Esophagus squamous epithelium (tissue), 5 donors: ENCODE measurements at regions not wholly inside any gene's neighbourhood (a gene's known extent, or its start where the extent isn't known, plus 50 kb on each side); places are given as distances from the start of the nearest gene placed in this dataset.

Experiments
- DNase-seq: peaks from one replicate; lab custom pipeline; 2025; lab: John Stamatoyannopoulos, UW
- H3K27ac ChIP-seq, 4 donors: fragments of 200-600 bp; sonication (generic); one replicate each; pipeline ENCODE4 v1.5.1; 2016 to 2019; ENCODE audit warnings: mild to moderate bottlenecking in 1 of 4
- H3K27me3 ChIP-seq, 4 donors: fragments of 200-600 bp; sonication (generic); 1 replicate in 3 of 4; 2 replicates in 1 of 4; pipeline versions ENCODE4 v1.5.1 to v1.6.0; 2017 to 2021; ENCODE audit warnings: antibody characterized with exemption in 1 of 4
- H3K36me3 ChIP-seq, 3 donors: fragments of 200-600 bp; sonication (generic); one replicate each; pipeline ENCODE4 v1.5.1; 2016 to 2019
- H3K4me1 ChIP-seq, 3 donors: fragments of 200-600 bp; sonication (generic); one replicate each; pipeline ENCODE4 v1.5.1; 2017 to 2019
- H3K4me3 ChIP-seq, 4 donors: fragments of 200-600 bp; sonication (generic); 1 replicate in 3 of 4; 2 replicates in 1 of 4; pipeline ENCODE4 v1.5.1; 2016 to 2019; ENCODE audit warnings: mild to moderate bottlenecking in 2 of 4, moderate library complexity in 1 of 4
- H3K9me3 ChIP-seq, 3 donors: fragments of 200-600 bp; sonication (generic); one replicate each; pipeline ENCODE4 v1.5.1; 2016 to 2019
- POLR2A ChIP-seq, 4 donors: fragments of 450-650 bp; IDR thresholded peaks; one replicate each; pipeline ENCODE4 v1.6.1; 2017; ENCODE audit warnings: antibody characterized with exemption in 4 of 4, mild to moderate bottlenecking in 4 of 4, moderate library complexity in 3 of 4
- WGBS, 2 donors: methylation state at CpG; one replicate each; pipeline ENCODE4 v1.1.5; 2018; 5-methylcytosine and 5-hydroxymethylcytosine counted together
- intact Hi-C: fragments of 100-400 bp; cut with DNase I; formaldehyde crosslinking; loops from one replicate; pipeline ENCODE4 v1.15.0; 2022
- TF ChIP-seq, protein P1 (sequence below), 6 experiments: fragments of 450-650 bp in 4 of 6; fragments of 200-600 bp in 2 of 6; sonication (generic) in 2 of 6; IDR thresholded peaks; one replicate each; pipeline ENCODE4 v1.5.1; 2016 to 2019; ENCODE audit warnings: antibody characterized with exemption in 6 of 6, mild to moderate bottlenecking in 4 of 6, moderate library complexity in 4 of 6
- donor health status: DM: yes; HTN: yes; CAD: no.

DNA sequence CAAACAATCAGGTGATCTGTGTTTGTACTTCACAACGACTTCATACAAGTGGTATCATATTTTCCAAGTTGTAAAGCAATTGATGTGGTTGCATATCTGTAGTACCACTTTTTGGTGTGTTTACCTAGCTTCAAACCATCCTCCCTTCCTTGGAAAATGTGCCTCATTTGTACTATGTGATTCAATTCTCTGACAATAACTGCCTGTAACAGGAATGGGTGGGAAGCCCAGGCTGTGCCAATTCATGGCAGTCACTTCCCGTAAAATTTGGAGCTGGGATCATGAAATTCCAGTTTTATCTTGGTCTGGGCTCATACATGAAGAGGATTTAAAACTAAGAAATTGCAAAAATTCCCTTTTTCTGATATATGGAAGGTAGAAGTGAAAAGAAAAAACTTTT lies 250.1 kb downstream of the DIO2 start:
- no peak for TF ChIP-seq POLR2A (IDR thresholded peaks at IDR 0.05)
- TF ChIP-seq, protein P1, sequence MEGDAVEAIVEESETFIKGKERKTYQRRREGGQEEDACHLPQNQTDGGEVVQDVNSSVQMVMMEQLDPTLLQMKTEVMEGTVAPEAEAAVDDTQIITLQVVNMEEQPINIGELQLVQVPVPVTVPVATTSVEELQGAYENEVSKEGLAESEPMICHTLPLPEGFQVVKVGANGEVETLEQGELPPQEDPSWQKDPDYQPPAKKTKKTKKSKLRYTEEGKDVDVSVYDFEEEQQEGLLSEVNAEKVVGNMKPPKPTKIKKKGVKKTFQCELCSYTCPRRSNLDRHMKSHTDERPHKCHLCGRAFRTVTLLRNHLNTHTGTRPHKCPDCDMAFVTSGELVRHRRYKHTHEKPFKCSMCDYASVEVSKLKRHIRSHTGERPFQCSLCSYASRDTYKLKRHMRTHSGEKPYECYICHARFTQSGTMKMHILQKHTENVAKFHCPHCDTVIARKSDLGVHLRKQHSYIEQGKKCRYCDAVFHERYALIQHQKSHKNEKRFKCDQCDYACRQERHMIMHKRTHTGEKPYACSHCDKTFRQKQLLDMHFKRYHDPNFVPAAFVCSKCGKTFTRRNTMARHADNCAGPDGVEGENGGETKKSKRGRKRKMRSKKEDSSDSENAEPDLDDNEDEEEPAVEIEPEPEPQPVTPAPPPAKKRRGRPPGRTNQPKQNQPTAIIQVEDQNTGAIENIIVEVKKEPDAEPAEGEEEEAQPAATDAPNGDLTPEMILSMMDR (IDR thresholded peaks at IDR 0.05): no peak
- no peaks in the 10 kb centered on the region for H3K4me1 ChIP-seq
- WGBS, 2 donors: 44 to 55% methylated on average over 2 of the region's 2 CpGs
- no peak for DNase-seq
- H3K4me3 ChIP-seq: no peak overlapping the region
- intact Hi-C loops: no loop called here
- H3K36me3 ChIP-seq: no peaks in the 10 kb centered on the region
- H3K27ac ChIP-seq: no peak overlapping the region
- H3K9me3 ChIP-seq: no peaks in the 10 kb centered on the region
- no peaks in the 10 kb centered on the region for H3K27me3 ChIP-seq

DNA sequence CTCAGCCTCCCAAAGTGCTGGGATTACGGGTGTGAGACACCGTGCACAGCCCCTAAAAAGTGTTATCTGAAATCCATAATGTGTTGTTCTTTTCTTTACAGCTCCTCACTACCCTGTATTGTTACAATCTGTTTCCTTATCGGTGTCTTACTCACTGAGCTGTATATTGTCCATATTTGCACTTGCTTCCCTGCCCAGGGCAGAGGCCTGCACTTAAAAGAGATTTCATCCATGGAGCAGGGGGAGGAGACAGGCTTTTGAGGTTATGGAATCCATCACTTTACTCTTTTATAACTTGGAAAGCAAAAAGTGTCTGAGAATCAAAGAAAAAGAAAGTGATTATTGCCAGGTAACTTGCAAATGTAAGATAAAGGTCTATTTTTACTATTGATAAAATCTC lies 251.0 kb downstream of the DIO2 start:
- 45 to 61% methylated on average over 3 of the region's 3 CpGs for WGBS, 2 donors
- no peaks in the 10 kb centered on the region for H3K36me3 ChIP-seq
- no peak for DNase-seq
- H3K9me3 ChIP-seq: peaks cover 0 to 5% (median 0%) of the 10 kb centered on the region in 3 donors
- no peak overlapping the region for H3K4me3 ChIP-seq
- H3K4me1 ChIP-seq: no peaks in the 10 kb centered on the region
- intact Hi-C loops: no loop called here
- TF ChIP-seq POLR2A (IDR thresholded peaks at IDR 0.05): no peak
- TF ChIP-seq, protein P1 (IDR thresholded peaks at IDR 0.05): no peak
- H3K27ac ChIP-seq: no peak overlapping the region
- H3K27me3 ChIP-seq: no peaks in the 10 kb centered on the region

DNA sequence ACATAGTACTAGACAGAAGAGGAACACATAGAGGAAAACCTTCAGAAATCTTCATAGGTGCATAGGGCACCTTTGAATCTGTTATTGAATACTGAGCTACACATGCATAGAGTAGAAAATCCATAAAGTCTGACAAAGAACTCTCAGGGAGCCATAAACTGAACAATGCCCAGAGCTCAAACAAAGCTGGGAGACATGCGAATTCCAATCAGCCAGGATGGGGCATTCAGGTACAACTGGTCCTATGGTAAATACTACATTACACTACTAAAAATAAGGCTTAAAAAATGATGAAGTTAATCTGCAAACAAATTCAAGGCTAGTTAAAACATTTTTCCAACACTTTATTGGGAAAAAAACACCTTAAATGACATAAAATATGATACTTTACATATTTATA lies 259.7 kb downstream of the DIO2 start:
- DNase-seq: no peak
- no peaks in the 10 kb centered on the region for H3K4me1 ChIP-seq
- H3K27ac ChIP-seq: no peak overlapping the region
- H3K27me3 ChIP-seq: no peaks in the 10 kb centered on the region
- no peaks in the 10 kb centered on the region for H3K36me3 ChIP-seq
- 59 to 79% methylated on average over 1 of the region's 1 CpG for WGBS, 2 donors
- no peak for TF ChIP-seq POLR2A (IDR thresholded peaks at IDR 0.05)
- TF ChIP-seq, protein P1 (IDR thresholded peaks at IDR 0.05): no peak
- no peak overlapping the region for H3K4me3 ChIP-seq
- intact Hi-C loops: no loop called here
- H3K9me3 ChIP-seq: peaks cover 0 to 14% (median 0%) of the 10 kb centered on the region in 3 donors

DNA sequence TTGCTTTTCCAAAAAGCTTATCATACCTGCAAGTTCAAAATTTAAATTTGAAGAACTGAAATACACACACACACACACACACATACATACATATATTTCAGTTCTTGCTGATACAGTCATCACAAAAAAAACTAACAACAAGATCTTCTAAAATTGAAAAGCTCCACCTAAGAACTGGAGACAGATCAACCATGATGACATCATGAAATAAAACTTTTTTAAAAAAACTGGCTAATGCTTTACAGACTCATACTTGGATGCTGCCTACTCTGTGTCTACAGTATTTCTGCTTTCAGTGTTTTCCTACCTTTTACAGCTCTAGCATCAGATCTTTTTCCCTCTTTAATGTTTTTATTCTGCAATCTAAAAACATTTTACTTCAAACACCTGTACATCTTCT lies 261.4 kb downstream of the DIO2 start:
- DNase-seq: no peak
- intact Hi-C loops: no loop called here
- no peaks in the 10 kb centered on the region for H3K4me1 ChIP-seq

DNA sequence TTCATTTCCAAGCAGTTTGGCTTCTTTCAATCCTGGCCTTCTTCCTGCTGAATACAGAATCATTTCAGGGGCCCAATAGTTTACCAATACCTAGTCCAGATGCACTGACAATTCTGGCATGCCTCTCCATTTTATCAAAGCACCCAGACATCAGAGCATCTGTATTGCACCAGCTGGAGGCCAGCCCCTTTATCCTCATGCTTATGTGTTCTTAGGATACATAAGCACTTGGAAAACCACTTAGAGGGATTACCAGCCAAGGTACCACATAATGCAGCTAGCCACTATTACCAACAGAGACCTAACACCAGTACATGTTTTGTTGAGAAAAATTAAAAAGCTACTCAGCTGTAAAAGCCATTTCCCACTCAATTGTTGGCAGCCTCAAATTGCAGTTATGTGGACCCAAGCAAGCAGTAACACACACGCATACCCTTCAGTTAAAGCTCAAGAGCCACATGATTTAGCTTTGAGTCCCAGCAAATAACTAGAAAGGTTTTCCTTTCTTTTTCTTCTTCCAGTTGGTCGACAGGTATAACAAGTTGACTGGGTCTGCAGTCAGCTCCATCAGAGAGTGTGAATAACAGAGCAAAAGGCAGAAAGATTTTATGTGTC lies 263.8 kb downstream of the DIO2 start:
- Histone ChIP-seq H3K27ac (no peak overlapping the region), H3K4me1 (no peaks in the 10 kb centered on the region), H3K9me3 (no peaks in the 10 kb centered on the region), H3K36me3 (no peaks in the 10 kb centered on the region), H3K4me3 (no peak overlapping the region), H3K27me3 (no peaks in the 10 kb centered on the region)
- no peak for TF ChIP-seq POLR2A (IDR thresholded peaks at IDR 0.05)
- TF ChIP-seq, protein P1 (IDR thresholded peaks at IDR 0.05): no peak
- DNase-seq: no peak
- 59 to 67% methylated on average over 2 of the region's 2 CpGs for WGBS, 2 donors
- intact Hi-C loops: no loop called here

More for the DNA sequence above, 261.4 kb downstream of the DIO2 start:
- Histone ChIP-seq H3K4me3 (no peak overlapping the region), H3K9me3 (peaks cover 0 to 6% (median 0%) of the 10 kb centered on the region in 3 donors), H3K27ac (no peak overlapping the region), H3K36me3 (no peaks in the 10 kb centered on the region), H3K27me3 (no peaks in the 10 kb centered on the region)
- TF ChIP-seq POLR2A (IDR thresholded peaks at IDR 0.05): no peak
- TF ChIP-seq, protein P1 (IDR thresholded peaks at IDR 0.05): no peak
